GM23338 (cell line): ENCODE measurements at regions not wholly inside any gene's neighbourhood (a gene's known extent, or its start where the extent isn't known, plus 50 kb on each side); places are given as distances from the start of the nearest gene placed in this dataset.

ENCODE experiments used
- CREB1 ChIP-seq: fragments of 250-450 bp; sonication (Bioruptor Pico); IDR thresholded peaks from 2 replicates; pipeline ENCODE4 v1.5.0; 2020; ENCODE audit warnings: low read depth, mild to moderate bottlenecking, moderate library complexity
- CTCF ChIP-seq, 2 experiments: fragments of 200-600 bp in 1 of 2; sonication (generic) in 1 of 2; conservative IDR thresholded peaks; 2 replicates each; pipeline versions ENCODE4 v1.5.1 to v1.6.1; 2016 to 2017; ENCODE audit warnings: antibody characterized with exemption in 2 of 2, low read depth in 2 of 2, mild to moderate bottlenecking in 2 of 2, moderate library complexity in 1 of 2
- ETS1 ChIP-seq: IDR thresholded peaks from 2 replicates; pipeline ENCODE4 v1.6.1; 2016; ENCODE audit warnings: antibody characterized with exemption
- EZH2 ChIP-seq: fragments of 200-600 bp; sonication (generic); IDR thresholded peaks from one replicate; pipeline ENCODE4 v1.8.0; 2017; ENCODE audit warnings: antibody characterized with exemption, mild to moderate bottlenecking, low read depth; ENCODE audit not compliant: unreplicated experiment
- EZH2phosphoT487 ChIP-seq: fragments of 200-600 bp; sonication (generic); IDR thresholded peaks from one replicate; pipeline ENCODE4 v1.8.1; 2018; ENCODE audit warnings: antibody characterized with exemption; ENCODE audit not compliant: unreplicated experiment
- JUNB ChIP-seq: IDR thresholded peaks from one replicate; pipeline ENCODE4 v1.6.1; 2016; ENCODE audit warnings: antibody characterized with exemption; ENCODE audit not compliant: unreplicated experiment
- NANOG ChIP-seq: IDR thresholded peaks from 2 replicates; pipeline ENCODE4 v1.6.1; 2016; ENCODE audit warnings: antibody characterized with exemption, borderline replicate concordance
- POLR2AphosphoS5 ChIP-seq: IDR thresholded peaks from 2 replicates; pipeline ENCODE4 v1.6.1; 2016; ENCODE audit warnings: antibody characterized with exemption, low read depth
- STAT1 ChIP-seq: IDR thresholded peaks from one replicate; pipeline ENCODE4 v1.6.1; 2016; ENCODE audit warnings: antibody characterized with exemption; ENCODE audit not compliant: unreplicated experiment
- ZNF114 ChIP-seq: fragments of 250-450 bp; sonication (Bioruptor Pico); IDR thresholded peaks from 2 replicates; pipeline ENCODE4 v1.5.0; 2020; ENCODE audit warnings: mild to moderate bottlenecking, moderate library complexity
- ZNF331 ChIP-seq: fragments of 250-450 bp; sonication (Bioruptor Pico); IDR thresholded peaks from 2 replicates; pipeline ENCODE4 v1.5.0; 2020; ENCODE audit warnings: low read depth, mild to moderate bottlenecking, moderate library complexity
- TF ChIP-seq, protein P1 (sequence below): IDR thresholded peaks from one replicate; pipeline ENCODE4 v1.6.1; 2018; ENCODE audit warnings: antibody characterized with exemption; ENCODE audit not compliant: unreplicated experiment
- TF ChIP-seq, protein P2 (sequence below): fragments of 250-450 bp; sonication (Bioruptor Pico); IDR thresholded peaks from 2 replicates; pipeline ENCODE4 v1.5.0; 2020; ENCODE audit warnings: mild to moderate bottlenecking, moderate library complexity

GRCh38 chr1:204797401-204797800 lies 73.3 kb upstream of the NFASC start:
- TF ChIP-seq CTCF (conservative IDR thresholded peaks at IDR 0.05; ENCODE audit: low read depth in 2 of 2), result no peak
- TF ChIP-seq EZH2, result no peak
- TF ChIP-seq POLR2AphosphoS5, result no peak
- TF ChIP-seq, protein P1, sequence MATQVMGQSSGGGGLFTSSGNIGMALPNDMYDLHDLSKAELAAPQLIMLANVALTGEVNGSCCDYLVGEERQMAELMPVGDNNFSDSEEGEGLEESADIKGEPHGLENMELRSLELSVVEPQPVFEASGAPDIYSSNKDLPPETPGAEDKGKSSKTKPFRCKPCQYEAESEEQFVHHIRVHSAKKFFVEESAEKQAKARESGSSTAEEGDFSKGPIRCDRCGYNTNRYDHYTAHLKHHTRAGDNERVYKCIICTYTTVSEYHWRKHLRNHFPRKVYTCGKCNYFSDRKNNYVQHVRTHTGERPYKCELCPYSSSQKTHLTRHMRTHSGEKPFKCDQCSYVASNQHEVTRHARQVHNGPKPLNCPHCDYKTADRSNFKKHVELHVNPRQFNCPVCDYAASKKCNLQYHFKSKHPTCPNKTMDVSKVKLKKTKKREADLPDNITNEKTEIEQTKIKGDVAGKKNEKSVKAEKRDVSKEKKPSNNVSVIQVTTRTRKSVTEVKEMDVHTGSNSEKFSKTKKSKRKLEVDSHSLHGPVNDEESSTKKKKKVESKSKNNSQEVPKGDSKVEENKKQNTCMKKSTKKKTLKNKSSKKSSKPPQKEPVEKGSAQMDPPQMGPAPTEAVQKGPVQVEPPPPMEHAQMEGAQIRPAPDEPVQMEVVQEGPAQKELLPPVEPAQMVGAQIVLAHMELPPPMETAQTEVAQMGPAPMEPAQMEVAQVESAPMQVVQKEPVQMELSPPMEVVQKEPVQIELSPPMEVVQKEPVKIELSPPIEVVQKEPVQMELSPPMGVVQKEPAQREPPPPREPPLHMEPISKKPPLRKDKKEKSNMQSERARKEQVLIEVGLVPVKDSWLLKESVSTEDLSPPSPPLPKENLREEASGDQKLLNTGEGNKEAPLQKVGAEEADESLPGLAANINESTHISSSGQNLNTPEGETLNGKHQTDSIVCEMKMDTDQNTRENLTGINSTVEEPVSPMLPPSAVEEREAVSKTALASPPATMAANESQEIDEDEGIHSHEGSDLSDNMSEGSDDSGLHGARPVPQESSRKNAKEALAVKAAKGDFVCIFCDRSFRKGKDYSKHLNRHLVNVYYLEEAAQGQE, result no peak
- no peak for TF ChIP-seq ZNF331 (CRISPR knock-in tag)
- TF ChIP-seq EZH2phosphoT487, result no peak
- TF ChIP-seq CREB1, result no peak
- no peak for TF ChIP-seq NANOG
- TF ChIP-seq JUNB, result no peak
- TF ChIP-seq ZNF114, result no peak
- TF ChIP-seq ETS1, result no peak
- TF ChIP-seq STAT1, result no peak
- TF ChIP-seq, protein P2, sequence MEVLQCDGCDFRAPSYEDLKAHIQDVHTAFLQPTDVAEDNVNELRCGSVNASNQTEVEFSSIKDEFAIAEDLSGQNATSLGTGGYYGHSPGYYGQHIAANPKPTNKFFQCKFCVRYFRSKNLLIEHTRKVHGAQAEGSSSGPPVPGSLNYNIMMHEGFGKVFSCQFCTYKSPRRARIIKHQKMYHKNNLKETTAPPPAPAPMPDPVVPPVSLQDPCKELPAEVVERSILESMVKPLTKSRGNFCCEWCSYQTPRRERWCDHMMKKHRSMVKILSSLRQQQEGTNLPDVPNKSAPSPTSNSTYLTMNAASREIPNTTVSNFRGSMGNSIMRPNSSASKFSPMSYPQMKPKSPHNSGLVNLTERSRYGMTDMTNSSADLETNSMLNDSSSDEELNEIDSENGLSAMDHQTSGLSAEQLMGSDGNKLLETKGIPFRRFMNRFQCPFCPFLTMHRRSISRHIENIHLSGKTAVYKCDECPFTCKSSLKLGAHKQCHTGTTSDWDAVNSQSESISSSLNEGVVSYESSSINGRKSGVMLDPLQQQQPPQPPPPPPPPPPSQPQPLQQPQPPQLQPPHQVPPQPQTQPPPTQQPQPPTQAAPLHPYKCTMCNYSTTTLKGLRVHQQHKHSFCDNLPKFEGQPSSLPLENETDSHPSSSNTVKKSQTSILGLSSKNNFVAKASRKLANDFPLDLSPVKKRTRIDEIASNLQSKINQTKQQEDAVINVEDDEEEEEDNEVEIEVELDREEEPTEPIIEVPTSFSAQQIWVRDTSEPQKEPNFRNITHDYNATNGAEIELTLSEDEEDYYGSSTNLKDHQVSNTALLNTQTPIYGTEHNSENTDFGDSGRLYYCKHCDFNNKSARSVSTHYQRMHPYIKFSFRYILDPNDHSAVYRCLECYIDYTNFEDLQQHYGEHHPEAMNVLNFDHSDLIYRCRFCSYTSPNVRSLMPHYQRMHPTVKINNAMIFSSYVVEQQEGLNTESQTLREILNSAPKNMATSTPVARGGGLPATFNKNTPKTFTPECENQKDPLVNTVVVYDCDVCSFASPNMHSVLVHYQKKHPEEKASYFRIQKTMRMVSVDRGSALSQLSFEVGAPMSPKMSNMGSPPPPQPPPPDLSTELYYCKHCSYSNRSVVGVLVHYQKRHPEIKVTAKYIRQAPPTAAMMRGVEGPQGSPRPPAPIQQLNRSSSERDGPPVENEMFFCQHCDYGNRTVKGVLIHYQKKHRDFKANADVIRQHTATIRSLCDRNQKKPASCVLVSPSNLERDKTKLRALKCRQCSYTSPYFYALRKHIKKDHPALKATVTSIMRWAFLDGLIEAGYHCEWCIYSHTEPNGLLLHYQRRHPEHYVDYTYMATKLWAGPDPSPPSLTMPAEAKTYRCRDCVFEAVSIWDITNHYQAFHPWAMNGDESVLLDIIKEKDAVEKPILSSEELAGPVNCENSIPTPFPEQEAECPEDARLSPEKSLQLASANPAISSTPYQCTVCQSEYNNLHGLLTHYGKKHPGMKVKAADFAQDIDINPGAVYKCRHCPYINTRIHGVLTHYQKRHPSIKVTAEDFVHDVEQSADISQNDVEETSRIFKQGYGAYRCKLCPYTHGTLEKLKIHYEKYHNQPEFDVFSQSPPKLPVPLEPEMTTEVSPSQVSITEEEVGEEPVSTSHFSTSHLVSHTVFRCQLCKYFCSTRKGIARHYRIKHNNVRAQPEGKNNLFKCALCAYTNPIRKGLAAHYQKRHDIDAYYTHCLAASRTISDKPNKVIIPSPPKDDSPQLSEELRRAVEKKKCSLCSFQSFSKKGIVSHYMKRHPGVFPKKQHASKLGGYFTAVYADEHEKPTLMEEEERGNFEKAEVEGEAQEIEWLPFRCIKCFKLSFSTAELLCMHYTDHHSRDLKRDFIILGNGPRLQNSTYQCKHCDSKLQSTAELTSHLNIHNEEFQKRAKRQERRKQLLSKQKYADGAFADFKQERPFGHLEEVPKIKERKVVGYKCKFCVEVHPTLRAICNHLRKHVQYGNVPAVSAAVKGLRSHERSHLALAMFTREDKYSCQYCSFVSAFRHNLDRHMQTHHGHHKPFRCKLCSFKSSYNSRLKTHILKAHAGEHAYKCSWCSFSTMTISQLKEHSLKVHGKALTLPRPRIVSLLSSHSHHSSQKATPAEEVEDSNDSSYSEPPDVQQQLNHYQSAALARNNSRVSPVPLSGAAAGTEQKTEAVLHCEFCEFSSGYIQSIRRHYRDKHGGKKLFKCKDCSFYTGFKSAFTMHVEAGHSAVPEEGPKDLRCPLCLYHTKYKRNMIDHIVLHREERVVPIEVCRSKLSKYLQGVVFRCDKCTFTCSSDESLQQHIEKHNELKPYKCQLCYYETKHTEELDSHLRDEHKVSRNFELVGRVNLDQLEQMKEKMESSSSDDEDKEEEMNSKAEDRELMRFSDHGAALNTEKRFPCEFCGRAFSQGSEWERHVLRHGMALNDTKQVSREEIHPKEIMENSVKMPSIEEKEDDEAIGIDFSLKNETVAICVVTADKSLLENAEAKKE (CRISPR knock-in tag), result no peak
